D721Med (cell line): ENCODE measurements at regions not wholly inside any gene's neighbourhood (a gene's known extent, or its start where the extent isn't known, plus 50 kb on each side); places are given as distances from the start of the nearest gene placed in this dataset.

Source experiments
- DNase-seq: peaks from one replicate; pipeline ENCODE4 v3.0.0; 2011; ENCODE audit warnings: low spot score; ENCODE audit not compliant: insufficient read length
- FAIRE-seq: peaks from 2 replicates; lab custom pipeline; 2011; peaks lifted over from hg19 to GRCh38; lab: Jason Lieb, UNC
- CTCF ChIP-seq: IDR thresholded peaks from 2 replicates; pipeline ENCODE4 v1.5.1; 2012; ENCODE audit warnings: mild to moderate bottlenecking, control low read depth; ENCODE audit not compliant: insufficient read depth; ENCODE audit errors: missing control alignments

GRCh38 chr5:176734756-176735342 is 75.5 kb upstream of the UNC5A start:
- FAIRE-seq: no peak
- DNase-seq: no peak
- TF ChIP-seq CTCF: no peak

GRCh38 chr5:176735383-176736265 is 74.7 kb upstream of the UNC5A start:
- DNase-seq: no peak
- no peak for TF ChIP-seq CTCF
- no peak for FAIRE-seq

GRCh38 chr5:176736301-176736930 is 73.9 kb upstream of the UNC5A start:
- no peak for FAIRE-seq
- no peak for TF ChIP-seq CTCF
- peak; percentile 1 for DNase-seq

GRCh38 chr5:176736931-176737745 is 73.2 kb upstream of the UNC5A start:
- DNase-seq: no peak
- TF ChIP-seq CTCF: no peak
- no peak for FAIRE-seq

GRCh38 chr5:176737746-176738636 is 72.4 kb upstream of the UNC5A start:
- TF ChIP-seq CTCF: no peak
- DNase-seq (peak; percentile 3), FAIRE-seq (no peak)

GRCh38 chr5:176738637-176739250 is 71.6 kb upstream of the UNC5A start:
- no peak for FAIRE-seq
- no peak for TF ChIP-seq CTCF
- DNase-seq: peak; percentile 2
